ENCODE measurements at regions not wholly inside any gene's neighbourhood (a gene's known extent, or its start where the extent isn't known, plus 50 kb on each side); places are given as distances from the start of the nearest gene placed in this dataset.

DNA sequence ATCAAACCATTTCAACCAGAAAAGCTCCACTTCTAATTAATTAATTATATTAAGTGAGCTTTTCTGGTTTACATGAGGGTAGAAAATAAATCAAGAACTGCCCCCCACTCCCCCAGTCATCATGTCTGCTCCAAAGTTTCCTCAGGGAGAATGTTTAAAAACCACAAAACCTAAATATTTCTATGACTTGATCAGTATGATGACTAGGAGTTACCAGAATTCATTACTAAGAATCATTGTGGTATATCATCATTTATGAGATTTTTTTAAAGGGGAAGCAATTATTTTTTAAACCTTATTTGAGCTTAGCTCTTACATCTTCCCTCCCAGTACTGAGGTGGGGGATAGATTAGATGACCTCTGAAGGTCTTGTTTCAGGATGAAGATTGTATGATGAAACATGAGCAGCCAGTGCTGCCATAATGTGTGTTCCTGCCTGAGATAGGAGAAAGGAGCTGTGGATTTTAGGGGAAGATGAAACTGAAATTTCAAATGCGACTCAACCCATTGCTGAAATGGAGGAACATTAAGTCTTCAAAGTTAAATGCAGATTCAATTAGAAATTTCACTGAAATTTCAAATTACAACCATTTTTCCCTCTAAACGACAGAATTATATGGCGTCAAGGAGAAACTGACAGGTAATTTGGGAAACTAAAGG is 401.3 kb upstream of the CADM1 start:
- peak; percentile 83 for DNase-seq

DNA sequence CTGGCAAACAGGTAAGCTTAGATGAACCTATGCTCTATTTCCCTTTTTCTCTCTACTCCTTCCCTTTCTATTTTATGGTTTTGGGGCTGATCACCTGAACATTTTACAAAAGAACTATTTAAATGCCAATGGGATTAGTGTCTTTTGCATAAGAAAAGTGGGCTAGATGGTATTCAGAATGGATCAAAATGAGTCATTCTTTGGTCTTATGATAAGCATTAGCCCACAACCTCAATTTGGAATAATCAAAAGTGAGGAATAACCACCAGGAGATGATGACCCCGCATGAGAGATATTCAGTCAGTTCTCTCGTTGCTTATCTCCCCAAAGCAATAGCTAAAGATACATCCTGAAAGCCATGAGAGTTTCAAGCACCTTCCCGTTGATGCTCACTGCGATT is 399.0 kb upstream of the CADM1 start:
- no peak for DNase-seq

DNA sequence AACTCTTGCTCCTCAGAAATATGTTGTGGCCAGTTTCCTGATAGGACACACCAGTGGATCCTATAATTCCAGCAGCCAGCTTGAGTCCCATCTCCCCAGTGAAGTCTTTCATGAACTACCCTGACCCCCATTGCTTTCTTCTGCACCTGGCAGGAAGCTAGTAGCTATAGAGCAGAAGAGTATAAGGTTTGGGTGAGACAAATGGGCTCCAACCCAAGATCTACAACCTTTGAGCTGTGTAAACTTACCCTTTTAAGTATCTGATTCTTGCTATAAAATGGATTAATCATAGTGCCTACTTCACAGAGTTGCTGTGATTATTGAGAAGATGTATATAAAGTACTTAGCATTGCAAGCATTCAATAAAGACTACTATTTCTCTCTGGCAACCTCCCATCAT is 396.9 kb upstream of the CADM1 start:
- DNase-seq = no peak

DNA sequence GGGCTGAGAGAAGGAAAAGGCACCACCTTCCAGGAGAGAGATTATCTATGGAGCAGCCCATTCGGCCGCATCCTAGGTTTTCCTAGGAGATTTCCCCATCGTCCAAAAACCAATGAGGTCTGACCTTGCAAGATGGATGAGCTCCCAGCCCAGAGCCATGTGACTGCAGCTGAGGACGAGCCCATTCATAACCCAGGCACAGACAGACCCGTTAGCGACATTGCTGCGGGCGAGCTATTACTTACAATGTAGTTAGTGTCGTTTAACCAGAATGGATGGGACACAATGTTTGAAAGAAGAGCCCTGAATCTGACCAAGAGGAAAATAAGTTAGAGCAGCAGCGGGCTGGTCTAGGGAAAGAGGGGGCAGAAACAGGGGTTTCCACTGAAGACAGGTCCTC is 395.9 kb upstream of the CADM1 start:
- DNase-seq = no peak

- peak; percentile 51 for DNase-seq
Observed at GRCh38 chr11:115897707-115898106, 393.5 kb upstream of the CADM1 start.

DNA sequence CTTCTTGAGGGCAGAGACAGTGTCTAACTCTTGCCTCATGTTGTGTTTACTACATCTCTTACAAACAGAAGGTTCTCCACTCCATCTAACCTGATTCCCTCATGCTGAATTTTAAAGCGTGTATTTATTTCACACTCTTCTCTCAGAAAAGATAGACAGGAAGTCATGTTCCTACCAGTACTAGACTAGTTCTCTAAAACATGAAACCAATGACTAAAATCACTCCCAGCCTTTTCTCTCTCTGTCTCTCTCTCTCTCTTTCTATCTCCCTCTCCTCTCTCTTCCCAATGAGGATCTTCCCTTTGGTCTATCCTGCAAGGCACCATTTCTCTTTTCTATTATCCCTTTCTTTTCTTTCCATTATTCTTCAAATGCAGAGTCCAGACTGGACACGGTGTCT is 391.9 kb upstream of the CADM1 start:
- DNase-seq = no peak

GRCh38 chr11:115895594-115895993 is 391.4 kb upstream of the CADM1 start:
- DNase-seq = no peak

DNA sequence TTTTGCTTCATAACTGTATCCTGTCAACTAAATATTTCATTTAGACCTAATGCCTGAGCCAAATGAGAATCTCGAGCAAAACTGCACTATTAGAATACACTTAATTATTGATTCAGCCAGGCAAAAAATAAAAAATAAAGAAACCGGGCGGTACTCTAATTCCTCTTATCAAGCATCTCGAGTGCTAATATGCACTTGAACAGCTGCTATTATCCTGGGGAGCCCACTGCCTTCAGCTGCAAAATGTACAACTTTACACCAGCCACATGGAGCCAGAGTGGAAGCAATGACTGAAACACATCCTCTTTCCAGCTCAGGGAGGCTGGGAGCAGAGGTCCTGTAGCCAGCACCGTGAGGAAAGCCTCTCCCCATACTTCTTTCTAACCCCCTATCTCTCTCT is 390.0 kb upstream of the CADM1 start:
- no peak for DNase-seq

- DNase-seq = no peak
Observed at GRCh38 chr11:115893461-115894099, 389.4 kb upstream of the CADM1 start.

DNA sequence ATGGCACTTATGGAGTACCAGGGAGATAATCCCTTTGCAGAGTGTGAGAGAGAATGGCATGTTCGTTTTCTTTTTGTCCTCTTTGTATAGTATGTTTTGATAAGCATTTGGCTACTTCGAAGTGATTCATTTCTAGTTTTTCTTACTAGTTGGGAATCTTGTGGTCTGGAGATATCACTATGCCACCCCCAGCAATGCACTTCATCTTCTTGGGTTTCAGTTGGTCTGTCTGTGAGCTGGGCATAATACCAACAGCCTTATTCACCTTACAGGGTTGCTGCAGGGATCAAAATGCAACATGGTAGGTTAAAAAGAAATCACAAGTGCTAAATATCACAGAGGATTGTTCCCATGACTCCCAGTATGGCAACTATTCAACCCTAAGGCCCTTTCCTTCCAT is 387.8 kb upstream of the CADM1 start:
- no peak for DNase-seq

- no peak for DNase-seq
Observed at GRCh38 chr11:115891581-115891980, 387.4 kb upstream of the CADM1 start.

GRCh38 chr11:115890500-115890899 is 386.3 kb upstream of the CADM1 start:
- DNase-seq = no peak

GRCh38 chr11:115889712-115890111 is 385.5 kb upstream of the CADM1 start:
- DNase-seq = no peak

DNA sequence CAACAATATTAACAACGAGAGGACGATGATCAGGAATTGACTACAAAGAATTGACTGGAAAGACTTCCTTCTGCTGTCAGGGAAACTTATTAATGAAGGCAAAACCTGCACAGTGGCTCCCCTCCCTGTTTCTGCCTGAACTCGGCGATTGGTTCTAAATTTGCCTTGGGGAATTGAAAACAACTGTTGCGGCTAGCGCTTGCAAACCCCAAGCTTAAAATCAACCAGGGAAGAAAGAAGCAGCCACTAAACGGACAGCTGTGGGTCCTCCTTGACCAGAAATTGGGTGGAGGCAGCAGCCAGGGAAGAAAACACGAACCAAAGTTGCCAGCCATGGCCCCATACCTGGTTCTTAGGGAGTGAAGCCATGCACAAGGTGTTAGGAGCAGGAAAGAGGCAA is 383.5 kb upstream of the CADM1 start:
- no peak for DNase-seq

- DNase-seq = no peak
Observed at GRCh38 chr11:115887316-115887715, 383.1 kb upstream of the CADM1 start.

- DNase-seq = no peak
Observed at GRCh38 chr11:115886422-115886733, 382.2 kb upstream of the CADM1 start.

DNA sequence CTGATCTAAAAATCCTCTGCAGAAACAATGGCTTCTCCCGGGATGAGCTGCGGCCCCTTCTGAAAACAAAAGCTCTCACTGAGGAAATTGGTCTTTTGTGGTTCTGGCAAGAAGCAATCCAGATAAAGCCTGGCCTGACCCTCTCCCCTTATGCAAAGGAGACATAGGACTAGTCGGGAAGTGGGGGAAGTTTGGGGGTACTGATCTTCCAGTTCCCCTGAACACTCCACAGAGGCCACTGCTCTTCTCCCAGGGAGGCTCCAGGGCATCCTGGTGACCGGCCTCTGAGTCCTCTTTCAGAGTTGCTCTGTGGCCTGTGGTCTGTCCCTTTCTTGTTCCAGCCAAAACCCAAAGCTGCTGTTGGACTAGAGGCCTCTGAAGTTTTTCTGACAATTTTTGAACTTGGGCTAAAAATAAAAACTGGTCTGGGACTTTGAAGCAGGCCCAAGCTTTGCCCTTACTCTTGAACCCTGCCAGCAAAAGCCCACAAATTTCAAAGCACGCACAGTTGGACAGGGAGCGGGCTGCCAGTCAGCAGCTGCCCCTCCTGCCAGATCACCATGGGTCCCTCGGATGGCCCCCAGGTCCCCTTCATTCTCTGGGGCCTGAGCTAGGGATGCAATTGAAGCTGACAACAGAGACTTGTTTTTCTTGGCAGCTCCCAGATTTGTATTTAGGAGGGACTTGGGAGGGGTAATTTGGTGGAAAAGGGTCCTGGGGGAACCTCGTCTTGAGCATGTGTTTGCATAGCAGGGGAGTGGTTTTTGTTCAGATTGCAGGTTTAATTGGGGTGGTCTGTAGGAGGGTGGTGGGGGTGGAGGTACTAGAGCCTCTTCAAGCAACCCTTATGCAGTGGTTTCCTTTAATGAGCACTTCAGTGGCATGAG is 381.6 kb upstream of the CADM1 start:
- no peak for DNase-seq

- DNase-seq = no peak
Observed at GRCh38 chr11:115884800-115885534, 380.8 kb upstream of the CADM1 start.

DNA sequence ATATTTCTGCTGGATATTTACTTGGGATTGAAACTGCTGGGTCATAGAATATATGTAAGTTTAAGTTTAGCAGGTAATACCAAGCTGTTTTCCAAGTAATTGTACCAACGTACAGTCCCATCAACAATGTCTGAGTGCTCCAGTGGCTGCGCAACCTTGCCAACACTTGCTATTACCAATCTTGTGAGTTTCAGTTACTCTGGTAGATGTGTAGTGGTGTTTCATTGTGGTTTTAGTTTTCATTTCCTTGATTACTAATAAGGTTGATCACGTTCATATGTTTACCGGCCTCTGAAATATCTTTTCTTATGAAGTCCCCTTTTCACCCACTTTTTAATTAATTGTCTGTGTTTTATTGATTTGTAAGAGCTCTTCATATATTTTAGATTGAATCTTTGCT is 370.6 kb upstream of the CADM1 start:
- DNase-seq = peak; percentile 68

- DNase-seq = peak; percentile 42
Observed at GRCh38 chr11:115873813-115874212, 369.6 kb upstream of the CADM1 start.

DNA sequence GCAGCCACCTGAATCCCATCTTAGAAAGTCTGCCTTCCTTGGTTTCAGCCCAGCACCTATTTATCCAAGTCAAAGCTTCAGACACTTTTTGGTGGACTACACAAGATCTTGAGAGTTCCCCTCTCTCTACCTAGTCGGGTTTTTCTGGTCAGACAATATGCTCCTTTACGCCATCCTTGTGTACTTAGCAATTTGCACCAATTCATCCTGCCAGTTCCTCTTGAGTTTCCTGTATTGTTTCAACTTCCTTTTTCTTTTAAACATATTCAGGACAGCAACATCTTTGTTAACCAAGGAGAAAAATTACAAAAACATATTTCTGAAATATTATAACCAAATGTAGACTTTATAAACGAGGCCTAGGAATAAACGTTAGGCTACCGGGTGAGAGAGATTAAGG is 368.2 kb upstream of the CADM1 start:
- peak; percentile 63 for DNase-seq

GRCh38 chr11:115871161-115871760 is 367.0 kb upstream of the CADM1 start:
- no peak for DNase-seq
